GM21529 (cell line): ENCODE measurements at regions not wholly inside any gene's neighbourhood (a gene's known extent, or its start where the extent isn't known, plus 50 kb on each side); places are given as distances from the start of the nearest gene placed in this dataset.

ENCODE experiments used
- ATAC-seq: cut with Tn5 transposase; IDR thresholded peaks from one replicate; pipeline ENCODE4 v1.9.1; 2021; ENCODE audit not compliant: unreplicated experiment

DNA sequence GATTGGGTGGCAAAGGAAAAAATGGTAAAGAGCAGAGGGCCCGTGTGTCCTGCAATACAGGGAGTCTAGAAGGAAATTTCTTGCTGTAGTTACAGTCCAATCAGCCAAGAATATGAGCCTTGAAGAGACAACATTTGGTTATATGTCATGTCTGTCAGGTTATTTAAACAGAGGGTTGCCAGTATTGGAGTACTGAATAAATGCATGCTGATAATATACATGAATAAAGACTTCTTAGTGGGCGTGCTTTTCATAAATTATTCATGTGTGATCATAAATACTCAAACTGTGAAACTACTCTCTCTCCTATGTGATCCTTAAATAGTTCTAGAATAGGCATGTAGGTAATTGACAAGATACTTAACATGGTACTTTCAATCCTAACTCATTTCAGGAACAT, 249.0 kb downstream of the CRPPA start:
- ATAC-seq: no peak

DNA sequence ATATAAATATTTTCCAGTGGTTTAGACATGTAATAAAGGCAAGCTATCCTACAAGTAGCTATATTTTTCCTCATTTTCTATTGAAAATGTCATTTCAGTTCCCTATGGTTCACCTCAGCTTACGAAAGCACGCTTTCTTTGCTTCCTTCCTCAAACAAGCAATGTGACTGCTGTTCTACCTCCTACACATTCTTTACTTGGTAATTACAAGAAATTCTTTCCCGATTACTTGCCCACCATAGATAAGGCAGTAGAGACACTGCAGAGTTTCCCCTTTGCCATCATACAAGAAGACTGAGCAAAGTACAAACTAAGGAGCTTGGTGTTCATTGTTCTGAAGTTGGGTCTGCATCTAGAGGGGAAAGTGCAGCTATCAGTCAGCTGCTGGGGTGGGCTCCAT, 249.4 kb downstream of the CRPPA start:
- ATAC-seq: no peak

DNA sequence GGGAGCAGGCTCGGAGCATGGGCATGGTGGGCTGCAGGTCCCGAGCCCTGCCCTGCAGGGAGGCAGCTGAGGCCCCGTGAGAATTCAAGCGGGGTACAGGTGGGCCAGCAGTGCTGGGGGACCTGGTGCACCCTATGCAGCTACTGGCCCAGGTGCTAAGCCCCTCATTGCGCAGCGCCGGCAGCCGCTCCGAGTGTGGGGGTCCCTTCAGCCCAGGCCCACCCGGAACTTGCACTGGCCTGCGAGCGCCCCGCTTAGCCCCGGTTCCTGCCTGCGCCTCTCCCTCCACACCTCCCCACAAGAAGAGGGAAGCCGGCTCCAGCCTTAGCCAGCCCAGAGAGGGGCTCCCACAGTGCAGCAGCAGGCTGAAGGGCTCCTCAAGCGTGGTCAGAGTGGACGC, 250.7 kb downstream of the CRPPA start:
- no peak for ATAC-seq

DNA sequence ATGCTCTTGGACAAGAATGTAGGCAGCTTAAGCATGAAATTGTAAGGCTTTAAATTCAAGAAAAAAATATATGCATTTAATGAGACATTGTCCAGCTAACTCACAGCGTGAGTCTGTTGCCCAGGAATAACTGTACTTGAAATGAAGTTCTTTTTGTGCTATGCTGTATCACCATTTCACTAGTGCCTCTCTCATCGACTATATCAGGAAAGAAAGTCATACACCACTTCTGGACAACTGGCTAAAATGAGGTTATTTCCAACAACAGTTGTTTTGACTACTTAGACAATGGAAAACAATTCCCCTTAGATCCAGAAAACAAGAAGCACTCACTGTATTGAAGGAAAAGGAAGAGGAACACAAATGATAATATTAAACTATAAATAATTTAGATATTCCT, 251.8 kb downstream of the CRPPA start:
- ATAC-seq: no peak

DNA sequence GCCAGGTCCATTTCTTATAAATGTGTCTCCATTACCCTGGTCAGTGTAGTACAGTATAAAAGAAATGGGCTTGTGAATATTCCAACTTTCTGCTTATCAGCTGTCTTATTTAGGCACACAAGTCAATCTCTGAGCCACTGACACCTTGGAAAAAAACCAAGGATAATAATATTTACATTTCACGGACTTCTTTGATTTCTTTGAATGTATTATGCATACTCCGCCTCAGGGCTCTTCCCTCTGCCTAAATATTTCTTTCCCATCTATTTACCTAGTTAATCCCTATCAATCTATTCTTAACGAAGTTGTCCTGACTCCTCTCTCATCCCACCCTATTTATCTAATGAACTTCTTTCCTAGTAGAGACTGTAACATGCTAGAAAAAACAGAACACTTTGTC, 253.8 kb downstream of the CRPPA start:
- ATAC-seq: no peak

DNA sequence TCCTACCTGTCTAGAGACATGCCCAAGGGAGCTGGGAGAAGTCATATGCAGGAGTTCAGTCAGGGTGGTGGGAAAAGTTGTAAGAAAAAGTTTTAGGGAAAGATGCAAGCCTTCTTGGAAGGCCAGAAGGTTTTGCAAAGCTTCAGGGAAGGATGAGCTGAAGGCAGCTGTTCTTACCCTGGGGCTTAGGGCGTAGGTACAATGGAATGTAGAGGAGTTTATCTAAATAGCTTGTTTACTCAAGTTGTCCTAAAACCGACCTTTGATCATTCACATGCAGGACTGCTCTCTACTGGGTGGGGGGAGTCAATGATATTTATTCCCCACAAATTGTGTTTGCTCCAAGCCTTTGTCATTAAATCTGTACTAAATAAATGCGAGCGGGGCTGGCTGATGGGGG, 277.0 kb downstream of the CRPPA start:
- no peak for ATAC-seq

DNA sequence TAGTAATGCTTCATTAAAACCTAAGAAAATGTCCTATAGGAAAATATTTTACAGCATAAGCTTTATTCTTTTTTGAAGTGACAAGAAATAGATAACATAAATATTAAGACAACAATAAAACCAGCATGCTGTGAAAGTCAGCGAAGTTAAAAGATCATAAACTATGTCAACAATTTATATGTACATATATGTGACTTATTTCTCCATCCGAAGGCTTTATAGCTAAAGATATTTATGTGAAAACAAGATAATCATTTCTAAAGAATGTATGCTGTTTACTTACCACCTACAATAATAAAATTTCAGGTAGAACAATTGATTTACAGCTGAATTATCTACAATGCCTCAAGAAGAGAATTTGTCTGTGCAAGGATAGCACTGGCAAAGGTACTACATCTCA, 283.4 kb downstream of the CRPPA start:
- no peak for ATAC-seq

DNA sequence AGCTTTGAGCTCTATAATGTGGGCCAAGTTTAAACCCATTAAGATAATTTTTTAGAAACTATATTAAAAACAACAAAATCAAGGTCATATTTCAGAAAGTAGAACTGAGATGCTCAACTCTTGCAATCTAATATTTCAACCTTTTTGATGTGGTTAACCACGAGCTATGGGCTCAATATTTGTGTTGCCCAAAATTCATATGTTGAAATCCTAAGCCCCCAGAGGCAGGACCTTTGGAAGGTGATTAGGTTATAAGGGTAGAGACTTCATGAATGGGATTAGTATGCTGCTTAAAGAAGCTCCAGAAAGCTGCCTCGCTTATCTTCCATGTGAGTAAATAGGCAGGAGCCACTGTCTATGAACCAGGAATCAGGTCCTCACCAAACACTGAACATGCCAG, 284.4 kb downstream of the CRPPA start:
- no peak for ATAC-seq

DNA sequence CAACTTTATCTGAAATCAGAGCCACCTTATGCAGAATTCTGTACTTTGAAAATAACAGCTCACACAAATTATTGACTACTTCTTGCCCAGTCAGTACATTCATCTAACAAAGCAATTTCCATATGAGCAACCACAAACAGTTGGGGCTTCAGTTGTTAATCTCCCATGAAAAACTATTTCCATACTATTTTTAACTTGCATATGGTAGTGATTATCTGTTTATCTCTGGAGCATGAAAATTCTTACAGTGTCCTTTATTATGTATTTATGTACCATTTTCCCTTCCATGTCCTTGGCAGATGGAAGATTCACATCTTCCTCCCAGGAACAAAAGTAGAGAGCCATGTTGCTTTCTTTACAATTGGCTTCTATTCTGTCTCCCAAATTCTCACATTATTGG, 285.7 kb downstream of the CRPPA start:
- ATAC-seq: no peak

DNA sequence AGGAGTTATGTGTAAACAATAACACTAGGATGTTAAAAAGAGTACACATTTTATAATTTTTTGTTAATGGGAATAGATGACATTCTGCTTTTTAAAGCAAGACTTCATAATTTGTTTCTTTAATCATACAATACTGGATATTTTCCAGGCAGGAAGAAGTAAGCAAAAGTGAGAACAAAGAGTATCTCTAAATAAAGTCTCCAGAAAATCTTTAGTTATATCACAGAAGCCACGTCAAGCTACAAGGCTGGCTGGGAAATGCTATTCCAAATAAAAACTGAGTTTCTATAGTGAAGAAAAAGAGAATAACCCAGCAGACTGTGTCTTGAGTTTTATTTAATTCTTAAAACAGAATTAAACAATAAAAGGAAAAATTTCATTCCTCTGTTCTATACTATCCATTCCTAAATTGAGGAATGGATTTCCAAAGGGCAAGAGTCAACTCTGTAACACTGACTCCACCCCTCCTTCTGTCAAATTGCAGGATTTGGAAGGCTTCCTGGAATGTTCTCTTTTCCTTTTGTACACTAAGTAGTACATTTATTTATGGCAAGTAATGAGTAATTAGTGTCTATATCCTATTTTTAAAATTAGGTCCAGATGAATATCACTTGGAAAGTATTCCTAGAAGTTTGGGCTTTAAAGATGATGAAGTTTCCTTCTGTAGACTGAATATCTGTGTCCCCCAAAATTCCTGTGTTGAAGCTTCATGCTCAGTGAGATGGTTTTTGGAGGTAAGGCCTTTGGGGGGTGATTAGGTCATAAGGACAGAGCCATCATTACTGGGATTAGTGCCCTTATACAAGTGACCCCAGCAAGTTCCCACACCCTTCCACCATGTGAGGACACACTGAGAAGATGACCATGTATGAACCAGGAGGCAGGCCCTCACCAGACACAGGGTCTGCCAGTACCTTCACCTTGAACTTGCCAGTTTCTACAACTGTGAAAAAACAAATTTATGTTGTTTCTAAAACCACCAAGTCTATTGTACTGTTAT, 290.9 kb downstream of the CRPPA start:
- no peak for ATAC-seq

DNA sequence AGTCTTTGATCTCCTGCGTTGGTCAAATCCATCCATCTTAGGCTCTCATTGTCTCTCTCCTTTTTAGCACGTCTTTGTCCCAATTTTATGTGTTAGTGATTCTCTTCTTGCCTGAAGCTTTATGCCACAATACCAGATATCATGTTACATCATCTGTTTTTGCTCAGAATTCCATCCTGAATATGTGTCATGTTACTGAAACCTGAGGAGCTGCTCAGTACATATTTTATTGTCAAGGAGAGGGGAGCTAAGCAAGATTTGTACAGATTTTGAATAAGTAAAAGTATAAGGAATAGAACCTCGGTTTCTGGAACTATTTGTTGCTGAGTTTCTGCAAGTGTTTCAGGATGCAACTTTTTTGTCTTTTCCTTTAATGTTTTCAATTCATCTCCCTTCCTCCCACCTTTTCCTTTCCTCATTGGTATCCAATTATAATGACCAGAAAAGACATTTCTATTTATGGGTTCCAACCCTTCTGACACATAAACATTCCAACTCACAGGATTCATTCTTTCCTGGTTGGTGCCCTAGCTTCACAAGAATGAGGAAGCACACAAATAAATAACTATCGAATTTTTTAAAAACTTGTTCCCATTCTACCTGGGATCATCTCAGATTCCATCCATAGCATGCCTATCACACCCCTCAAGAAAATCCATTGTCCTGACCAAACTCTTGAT, 291.8 kb downstream of the CRPPA start:
- no peak for ATAC-seq

DNA sequence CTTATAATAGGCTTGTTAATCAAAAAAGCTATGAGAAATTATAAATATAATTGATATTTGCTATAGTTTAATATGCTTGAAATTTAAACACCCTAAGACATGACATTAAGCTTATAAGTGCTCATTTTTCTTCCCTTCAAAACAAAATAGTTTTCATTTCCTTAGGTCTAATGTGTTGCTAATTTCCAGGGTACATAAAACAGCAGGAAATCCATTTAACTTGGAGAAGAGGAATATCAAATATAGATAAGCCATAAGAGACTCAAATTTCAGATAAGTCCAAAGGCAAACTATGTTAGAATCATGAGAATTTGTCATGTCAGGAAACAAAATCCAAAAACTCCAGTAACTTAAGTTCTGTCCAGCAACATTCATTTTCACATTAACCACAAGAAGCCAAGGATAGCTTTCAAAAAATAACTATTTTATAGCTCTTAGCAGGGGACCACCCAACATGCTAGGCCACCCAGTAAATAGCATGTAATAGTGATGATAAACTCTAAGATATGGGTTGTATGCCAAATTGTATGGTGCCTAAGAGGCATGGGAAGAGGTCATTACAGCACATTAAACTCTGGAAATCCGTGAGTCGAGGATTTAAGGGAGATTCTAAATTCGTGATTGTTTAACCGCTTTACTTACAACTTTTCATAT, 298.1 kb downstream of the CRPPA start:
- no peak for ATAC-seq

DNA sequence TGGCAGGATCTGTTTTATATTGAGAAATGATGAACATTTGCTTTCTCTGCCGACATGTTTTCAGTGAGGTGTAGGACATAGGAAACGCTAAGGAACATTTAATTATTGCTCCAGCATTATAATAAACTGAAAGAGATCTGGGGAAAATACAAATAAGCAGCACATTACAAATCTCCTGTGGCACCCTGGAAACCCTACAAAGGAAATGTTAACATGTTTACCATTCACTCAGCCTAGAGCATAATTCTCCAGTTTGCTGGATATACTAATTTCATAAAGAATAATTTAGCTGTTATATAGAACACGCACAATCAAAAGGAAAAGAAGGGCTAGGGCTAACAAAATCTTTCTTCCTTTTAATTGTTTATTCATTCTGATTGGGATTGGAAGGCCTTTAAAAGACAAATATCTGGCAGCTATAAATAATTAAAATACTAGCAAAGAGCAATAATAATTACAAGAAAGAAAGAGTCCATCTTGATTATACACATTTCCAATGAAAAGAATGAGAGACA, 299.4 kb downstream of the CRPPA start:
- ATAC-seq: no peak

DNA sequence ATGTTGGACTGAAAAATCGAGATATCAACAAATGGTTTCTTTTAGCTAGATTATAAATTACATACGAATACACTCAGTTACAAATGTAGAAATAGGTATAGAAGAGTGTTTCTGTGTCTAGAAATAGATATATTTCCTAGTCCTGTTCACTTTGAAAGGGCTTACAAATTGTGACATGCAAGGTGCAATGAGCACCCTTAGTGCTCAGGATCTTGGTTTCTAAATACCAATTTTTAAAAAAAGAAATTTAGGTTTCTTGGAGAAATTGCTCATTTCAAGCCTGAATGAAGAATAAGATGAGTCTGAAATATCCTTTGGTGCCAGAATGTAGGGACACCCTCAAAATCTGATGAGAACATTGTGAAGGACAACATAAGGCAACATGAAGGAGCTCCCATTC, 306.0 kb downstream of the CRPPA start:
- no peak for ATAC-seq

DNA sequence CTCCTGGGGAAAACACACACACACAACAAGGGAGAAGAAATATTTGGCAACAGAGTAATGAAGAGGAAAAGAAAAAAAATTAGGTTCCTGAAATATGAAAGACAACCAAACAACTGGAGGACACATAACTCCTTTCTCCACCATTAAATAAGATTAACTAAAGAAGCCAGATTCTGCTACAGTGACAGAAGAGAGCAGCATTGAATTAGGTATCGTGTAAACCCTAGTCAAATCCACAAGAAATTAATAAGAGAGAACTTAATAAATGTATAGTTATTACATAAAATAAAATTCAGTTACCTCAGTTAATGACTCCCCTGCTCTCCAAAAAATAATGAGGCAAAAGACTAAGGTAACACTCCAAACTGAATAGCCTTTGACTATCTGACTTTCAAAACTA, 306.7 kb downstream of the CRPPA start:
- ATAC-seq: no peak

DNA sequence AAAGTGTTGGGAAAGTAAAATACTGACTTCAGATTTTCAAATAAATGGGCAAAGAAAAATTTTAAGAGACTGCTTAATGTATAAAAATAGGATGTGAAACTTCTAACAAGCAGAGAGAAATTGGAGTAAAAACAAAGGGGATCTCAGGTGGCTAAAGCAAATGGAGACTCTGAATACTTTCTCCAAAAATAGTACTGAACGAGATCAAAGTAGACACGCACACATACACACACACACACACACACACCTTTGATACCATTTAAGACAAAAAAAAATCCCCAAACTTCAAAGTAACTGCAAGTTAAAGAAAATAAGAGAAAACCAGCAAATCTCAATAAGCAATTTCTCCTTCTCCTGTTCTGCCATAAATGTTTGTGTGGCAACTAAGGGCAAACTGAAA, 307.3 kb downstream of the CRPPA start:
- ATAC-seq: no peak

DNA sequence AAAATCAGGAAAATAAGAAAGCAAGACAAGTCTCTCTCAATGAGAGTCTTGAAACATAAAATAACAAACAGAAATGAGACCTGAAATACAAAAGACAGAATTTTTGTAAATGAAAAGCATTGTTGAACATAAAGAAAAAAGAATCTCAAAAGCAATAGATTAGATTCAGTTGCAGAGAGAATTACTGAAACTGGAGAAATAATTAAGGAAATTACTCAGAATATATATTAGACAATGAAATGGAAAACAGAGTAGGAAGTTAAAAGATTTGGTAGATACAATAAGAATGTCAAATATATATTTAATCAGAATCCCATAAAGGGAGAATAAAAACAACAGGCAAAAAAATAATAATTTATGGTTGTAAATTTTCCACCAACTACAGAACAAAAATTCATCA, 308.3 kb downstream of the CRPPA start:
- no peak for ATAC-seq

DNA sequence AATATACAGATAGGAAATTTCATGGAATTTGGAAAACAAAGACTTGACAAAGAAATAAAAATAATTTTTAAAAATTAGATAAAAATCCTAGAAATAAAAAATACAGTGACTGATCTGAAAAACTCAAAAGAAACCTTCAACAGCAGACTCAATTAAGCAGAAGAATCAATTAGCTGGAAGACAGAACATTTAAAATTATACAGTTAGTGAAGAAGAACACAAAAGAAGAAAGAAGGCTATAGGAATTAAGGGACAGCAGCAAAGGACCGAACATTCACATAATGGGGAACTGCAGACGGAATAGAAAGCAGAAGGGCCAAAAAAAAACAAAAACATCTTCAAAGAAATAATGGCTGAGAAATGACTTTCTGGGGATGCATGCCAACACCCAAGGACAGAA, 314.5 kb downstream of the CRPPA start:
- ATAC-seq: no peak

DNA sequence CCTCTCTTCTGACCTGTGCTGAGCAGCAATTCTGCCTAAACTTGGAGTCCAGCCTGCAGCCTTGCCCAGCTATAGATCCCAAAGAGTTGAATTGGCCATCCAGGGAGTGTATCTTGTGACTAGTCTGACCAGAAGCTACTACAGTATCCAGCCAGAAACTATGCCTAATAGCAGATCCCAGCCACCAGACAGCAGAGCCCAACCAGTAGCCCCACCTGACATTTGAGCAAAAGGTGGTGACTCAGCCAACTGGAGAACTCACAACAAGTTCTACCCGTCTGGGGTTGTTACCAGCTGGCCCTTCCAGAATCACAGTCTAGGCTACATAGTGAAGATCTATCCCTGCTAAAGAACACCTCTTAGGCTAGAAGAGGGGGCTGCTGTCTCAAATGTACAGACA, 315.0 kb downstream of the CRPPA start:
- no peak for ATAC-seq

DNA sequence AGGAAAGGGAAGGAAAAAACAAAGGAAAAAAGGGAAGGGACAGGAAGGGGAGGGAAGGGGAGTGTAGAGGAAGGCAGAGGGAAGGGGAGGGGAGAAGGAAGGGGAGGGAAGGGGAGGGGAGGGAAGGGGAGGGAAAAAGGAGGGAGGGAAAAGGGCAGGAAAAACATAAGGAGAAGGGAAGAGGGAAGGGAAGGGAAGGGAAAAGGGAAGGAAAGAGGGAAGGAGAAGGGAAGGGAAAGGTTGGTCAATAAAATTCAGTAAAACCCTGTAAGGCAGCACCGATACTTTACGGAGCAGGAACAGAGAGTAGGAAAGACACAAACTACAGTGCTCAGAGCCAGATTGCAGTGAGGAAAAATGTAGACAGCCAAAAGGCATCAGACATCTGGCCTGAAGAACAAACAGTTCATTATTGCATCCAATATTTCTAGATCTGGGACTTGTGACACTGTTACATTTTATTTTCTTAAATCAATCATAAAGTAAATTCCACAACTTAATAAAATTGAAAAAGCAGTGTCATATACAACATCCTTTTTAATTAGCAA, 322.0 kb downstream of the CRPPA start:
- ATAC-seq: no peak

DNA sequence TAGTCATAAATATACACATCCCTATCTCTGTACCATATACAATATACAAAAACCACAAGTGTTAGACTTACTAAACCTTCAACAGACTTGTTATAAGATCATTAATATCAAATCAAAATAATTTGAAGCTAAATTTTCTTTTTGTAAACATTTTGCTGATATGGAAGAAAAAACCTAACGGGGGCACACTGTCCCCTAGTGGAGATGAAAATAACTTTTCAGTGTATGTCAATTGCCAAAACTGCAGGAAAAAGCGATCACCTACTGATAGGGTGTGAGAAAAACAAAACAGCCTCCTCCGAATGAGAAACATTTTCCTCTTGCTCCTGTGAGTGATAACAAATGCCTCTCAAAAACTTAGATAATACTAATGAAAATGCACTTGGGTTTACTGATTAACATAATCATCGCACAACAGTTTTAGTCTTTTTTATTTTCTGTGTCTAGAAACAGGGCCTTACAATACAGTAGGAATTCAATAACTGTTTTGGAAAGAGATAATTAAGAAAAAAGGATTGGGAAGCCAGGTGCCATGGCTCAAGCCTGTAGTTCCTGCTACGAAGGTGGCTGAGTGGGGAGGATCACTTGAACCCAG, 322.7 kb downstream of the CRPPA start:
- no peak for ATAC-seq
